Choroid plexus epithelial cell (primary cell): ENCODE measurements at regions not wholly inside any gene's neighbourhood (a gene's known extent, or its start where the extent isn't known, plus 50 kb on each side); places are given as distances from the start of the nearest gene placed in this dataset.

Experiments
- DNase-seq: peaks from one replicate; pipeline ENCODE4 v3.0.0-alpha.2; 2010; ENCODE audit warnings: low read depth
- H3K4me3 ChIP-seq: 2 replicates; pipeline ENCODE4 v1.5.1; 2011; ENCODE audit warnings: low read depth, mild to moderate bottlenecking, control low read depth, low read length, moderate library complexity
- CTCF ChIP-seq: conservative IDR thresholded peaks from 2 replicates; pipeline ENCODE4 v1.5.1; 2011; ENCODE audit warnings: low read depth, mild to moderate bottlenecking, control low read depth, inconsistent platforms, low read length, moderate library complexity

- no peak for TF ChIP-seq CTCF
- no peak for DNase-seq
- H3K4me3 ChIP-seq, result no peak overlapping the region
Measured at GRCh38 chr13:107458269-107458668, 757.1 kb downstream of the LIG4 start.

GRCh38 chr13:107457686-107458085 is 757.6 kb downstream of the LIG4 start:
- H3K4me3 ChIP-seq, result no peak overlapping the region
- TF ChIP-seq CTCF, result no peak
- DNase-seq, result no peak

DNA sequence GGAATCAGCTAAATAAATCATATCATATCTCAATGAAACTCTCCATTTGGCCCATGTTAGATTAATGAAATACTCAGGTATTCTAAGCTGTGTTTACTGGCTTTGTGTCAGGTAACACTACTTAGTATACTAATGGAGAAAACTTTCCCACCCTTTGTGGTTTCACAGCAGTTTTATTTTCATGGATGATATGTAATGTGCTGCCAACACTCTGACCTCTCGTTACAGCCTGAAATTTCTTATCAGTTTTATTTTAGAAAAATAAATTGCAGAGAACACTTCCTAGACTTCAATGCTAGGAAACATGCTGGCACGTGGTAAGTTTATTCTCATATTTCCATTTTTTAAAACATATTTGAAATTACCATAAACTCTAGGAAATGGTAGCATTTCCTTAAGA is 758.9 kb downstream of the LIG4 start:
- DNase-seq, result no peak
- no peak overlapping the region for H3K4me3 ChIP-seq
- no peak for TF ChIP-seq CTCF

GRCh38 chr13:107452833-107453232 is 762.5 kb downstream of the LIG4 start:
- DNase-seq, result no peak
- TF ChIP-seq CTCF, result no peak

GRCh38 chr13:107450931-107451330 is 764.4 kb downstream of the LIG4 start:
- no peak overlapping the region for H3K4me3 ChIP-seq
- no peak for TF ChIP-seq CTCF
- DNase-seq, result peak; percentile 99

More at GRCh38 chr13:107452833-107453232, 762.5 kb downstream of the LIG4 start:
- H3K4me3 ChIP-seq, result no peak overlapping the region

DNA sequence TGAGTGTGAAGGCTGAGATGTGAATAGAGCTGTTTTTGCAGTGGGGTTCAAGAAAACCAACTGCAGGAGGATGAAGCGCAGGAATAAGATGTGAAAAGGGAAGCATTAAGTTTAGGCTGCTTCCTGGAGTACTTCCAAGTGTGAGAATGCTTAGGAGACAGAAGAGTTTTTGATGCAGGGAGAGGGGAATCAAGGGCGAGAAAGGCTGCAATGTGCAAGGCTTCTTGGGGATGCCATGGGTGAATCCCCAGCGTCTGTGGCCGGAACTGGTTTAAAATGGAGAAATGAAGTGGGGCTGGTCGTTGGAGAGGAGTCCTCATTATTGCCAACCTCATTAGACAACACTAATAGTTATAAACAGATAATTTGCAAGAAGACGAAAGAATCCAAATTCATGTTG is 764.9 kb downstream of the LIG4 start:
- peak; percentile 56 for DNase-seq
- H3K4me3 ChIP-seq, result no peak overlapping the region
- no peak for TF ChIP-seq CTCF

DNA sequence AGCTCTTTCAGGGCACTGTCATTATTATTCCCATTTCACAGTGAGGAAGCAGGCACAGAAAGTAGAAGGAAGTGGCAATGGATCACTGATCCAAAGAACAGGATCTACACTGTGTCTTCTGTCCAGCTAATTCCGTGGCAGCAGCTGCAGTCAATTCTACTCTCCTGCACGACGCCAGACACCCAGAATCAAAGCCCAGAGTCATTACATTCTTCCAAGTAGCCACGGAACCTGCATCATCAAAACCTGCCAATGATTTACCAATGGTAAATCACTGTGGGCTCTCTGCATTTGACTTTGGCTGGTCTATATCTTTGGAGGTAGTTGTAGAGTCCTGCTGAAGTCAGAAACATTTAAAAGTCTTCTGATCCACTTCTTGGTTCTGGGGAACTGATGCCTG is 767.7 kb downstream of the LIG4 start:
- TF ChIP-seq CTCF, result no peak
- DNase-seq, result no peak
- no peak overlapping the region for H3K4me3 ChIP-seq
